LoVo (cell line): ENCODE measurements at regions not wholly inside any gene's neighbourhood (a gene's known extent, or its start where the extent isn't known, plus 50 kb on each side); places are given as distances from the start of the nearest gene placed in this dataset.
"Not testable (repeated sequence)": the region's sequence is repeated elsewhere in the genome, so short reads cannot be mapped to it uniquely, and the experiment has no call there.

Experiments used
- DNase-seq: peaks from one replicate; pipeline ENCODE4 v3.0.0-alpha.2; 2016; ENCODE audit warnings: low spot score

DNA sequence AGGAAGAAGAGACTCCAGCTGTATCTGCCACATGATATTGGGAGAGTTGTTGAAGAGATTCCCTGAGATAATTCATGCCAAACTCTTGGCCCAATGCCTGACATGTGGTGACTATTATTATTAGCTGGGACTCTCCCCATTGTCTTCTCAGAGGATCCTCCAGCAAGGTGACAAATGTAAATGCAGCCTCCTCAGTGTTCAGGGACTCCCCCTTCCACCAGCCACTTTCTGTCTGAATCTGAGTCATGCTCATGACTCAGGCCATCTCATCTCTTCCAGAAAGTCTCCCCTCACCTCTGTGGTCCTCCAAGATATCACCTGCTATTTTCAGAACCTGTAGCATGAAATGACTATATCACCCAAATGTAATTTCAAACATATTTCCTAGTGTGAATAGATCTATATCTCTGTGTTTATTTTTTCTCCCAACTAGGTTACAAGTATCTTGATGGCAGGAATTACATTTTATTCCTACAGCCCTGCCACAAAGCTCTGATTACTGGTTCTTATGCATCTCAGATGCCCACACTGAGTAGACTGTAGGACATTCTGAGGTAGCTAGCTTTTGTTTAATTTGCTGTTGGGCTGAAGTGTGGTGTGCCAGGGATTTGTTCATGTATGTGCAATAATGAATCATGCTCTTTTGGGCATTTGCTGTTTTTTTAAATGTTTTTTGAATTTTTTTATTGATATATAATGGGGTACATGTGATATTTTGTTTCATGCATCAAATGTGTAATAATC, 126.6 kb upstream of the IL12B start:
- DNase-seq = no peak

DNA sequence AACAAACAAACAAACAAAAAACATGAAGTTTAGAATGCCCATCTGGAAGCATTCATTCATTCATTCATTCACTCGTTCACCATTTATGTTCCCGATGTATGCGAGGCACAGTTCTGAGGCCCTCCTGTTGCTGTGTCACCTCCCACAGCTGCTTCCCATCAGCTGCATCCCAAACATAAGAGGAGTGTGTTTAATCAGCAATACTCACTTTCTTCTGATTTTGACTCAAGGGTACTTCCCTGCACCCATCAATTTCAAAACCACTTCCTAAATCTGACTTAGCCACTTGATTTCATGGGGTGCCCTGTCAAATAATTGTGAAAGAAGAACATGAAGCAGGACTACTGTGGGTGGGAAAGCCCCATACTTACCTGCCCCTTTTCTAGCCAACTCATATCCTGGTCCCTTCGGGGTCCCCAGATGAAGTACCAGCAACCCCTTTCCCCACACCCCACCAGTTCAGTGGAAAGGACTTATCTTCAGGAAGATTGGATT, 128.0 kb upstream of the IL12B start:
- no peak for DNase-seq

DNA sequence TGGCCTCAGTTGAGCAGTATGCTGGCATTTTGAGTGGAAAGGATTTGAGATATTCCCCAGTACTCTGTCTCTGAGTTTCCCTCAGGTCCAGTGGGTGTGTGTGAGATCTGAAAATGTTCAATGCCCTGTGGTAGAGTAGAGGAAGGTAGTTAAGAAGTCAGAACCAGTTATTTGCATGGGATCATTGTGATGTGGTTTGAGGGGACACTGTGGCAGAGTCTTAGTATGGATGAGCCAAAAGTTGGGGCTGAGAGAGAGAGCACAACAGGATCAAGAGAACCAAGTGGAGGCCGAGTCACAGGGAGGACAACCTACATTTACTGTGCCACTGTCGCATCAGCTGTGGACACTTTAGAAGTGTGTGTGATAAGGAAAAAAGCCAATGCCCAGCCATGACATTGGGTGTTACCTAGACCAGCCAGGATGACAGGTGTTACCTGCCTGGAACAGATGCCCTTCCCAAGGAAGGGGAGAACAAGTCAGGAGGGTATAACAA, 128.9 kb upstream of the IL12B start:
- DNase-seq = no peak

GRCh38 chr5:159459951-159460538, 129.8 kb upstream of the IL12B start:
- no peak for DNase-seq

GRCh38 chr5:159463590-159464321, 133.5 kb upstream of the IL12B start:
- DNase-seq = no peak

GRCh38 chr5:159465604-159466003, 135.3 kb upstream of the IL12B start:
- DNase-seq = no peak

DNA sequence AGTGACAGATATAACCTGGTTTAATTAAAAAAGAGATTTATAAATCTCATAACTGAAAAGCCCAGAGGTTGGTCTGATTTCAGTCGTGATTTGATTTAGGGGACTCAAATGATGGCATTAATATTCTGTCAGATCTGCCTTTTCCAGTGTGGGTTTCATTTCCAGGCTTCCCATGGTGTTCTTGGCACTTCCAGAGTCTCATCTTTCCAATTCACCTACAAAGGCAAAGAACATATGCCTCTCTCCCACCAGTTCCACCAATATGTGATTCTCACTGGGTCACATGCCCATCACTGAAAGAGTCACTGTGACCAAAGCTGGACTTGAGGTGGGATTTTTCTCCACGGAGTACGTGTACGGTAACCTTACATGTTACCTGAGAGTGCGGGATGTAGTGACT, 137.4 kb upstream of the IL12B start:
- no peak for DNase-seq

DNA sequence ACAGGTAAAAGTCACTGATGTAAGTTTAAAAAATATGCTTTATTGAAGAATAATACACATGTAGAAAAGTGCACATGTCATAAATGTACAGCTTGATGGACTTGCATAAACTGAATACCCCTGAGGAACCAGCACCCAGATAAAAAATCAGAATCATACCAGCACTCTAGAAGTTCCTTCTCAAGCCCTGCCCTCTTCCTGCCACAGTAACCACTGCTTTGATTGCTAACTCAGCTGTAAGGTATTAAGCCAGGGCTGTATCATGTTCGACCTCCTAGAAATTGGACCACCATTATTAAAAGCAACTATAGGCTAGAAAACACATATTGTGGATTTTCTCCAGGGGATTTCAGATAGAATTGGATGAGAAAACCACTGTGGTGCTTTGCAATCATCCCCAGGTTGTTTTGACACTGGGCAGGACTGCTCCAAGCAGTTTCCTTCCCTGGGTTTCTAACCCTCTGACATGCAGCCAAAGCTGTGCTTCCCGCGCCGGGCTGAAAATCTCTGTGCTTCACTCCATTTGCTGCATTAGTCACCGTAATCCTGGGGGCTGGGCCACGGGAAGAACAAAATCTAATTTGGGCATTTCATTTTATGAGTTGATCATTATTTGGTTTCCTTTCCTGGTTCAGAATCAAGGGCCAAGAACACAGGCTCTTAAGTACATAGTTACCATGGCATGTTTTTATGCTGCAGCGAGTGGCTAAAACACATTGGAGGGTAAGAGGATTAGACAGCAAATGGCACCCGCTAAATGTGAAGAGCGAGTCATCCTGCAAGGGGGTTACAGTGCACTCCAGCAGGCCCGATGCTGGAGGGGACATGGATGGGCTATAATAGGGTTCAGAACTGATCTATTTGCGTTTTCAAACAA, 139.4 kb upstream of the IL12B start:
- no peak for DNase-seq

GRCh38 chr5:159471904-159472303, 141.6 kb upstream of the IL12B start:
- DNase-seq = no peak

GRCh38 chr5:159475026-159475425, 144.7 kb upstream of the IL12B start:
- no peak for DNase-seq

DNA sequence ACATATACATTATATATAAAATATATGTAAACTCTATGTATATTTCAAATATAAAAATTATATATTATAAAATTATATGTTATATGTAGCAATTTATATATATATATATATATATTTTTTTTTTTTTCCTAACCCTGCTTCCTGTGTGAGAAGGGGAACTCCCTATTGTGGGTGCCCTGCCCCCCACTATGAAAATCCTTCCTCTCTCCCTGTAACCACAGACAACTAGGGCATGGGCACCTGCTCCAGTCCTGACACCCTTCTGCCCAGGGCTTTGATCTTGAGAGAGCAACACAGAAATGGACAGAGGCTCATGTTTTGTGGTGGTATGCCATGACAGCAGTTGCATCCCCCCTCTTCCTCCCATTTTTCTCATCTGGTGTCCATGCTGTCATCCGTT, 148.7 kb upstream of the IL12B start:
- no peak for DNase-seq

GRCh38 chr5:159480849-159481248, 150.6 kb upstream of the IL12B start:
- no peak for DNase-seq

DNA sequence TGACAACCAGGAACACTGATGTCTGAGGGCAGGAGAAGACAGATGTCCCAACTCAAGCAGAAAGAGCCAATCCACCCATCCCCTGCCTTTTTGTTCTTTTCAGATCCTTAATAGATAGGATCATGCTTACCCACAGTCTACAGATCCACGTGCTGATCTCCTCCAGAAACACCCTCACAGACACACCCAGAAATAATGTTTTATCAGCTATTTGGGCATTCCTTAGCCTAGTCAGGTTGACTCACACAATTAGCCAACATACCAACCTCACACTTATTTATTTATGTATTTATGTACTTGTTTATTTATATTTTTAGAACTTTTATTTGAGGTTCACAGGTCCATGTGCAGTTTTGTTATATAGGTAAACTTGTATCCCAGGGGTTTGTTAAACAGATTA, 151.5 kb upstream of the IL12B start:
- no peak for DNase-seq

GRCh38 chr5:159486836-159487235, 156.5 kb upstream of the IL12B start:
- DNase-seq = no peak

DNA sequence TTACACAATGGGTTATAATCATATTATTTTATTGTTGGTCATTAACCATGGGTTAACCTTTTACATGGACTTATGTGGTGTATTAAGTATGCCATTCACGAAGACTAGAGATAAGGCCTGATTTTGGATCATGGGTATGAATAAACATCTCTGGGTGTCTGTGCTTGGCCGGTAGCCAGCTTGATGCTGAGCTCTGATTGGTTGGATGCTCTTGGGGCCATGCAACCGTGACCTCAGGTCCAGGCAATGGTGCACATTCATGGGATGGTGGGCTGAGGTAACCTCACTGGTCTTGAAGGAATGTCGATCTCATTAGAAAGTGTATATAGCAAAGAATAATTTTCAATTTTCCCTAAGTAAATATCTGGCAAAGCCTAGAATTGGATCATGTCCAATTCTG, 158.2 kb upstream of the IL12B start:
- DNase-seq = no peak

DNA sequence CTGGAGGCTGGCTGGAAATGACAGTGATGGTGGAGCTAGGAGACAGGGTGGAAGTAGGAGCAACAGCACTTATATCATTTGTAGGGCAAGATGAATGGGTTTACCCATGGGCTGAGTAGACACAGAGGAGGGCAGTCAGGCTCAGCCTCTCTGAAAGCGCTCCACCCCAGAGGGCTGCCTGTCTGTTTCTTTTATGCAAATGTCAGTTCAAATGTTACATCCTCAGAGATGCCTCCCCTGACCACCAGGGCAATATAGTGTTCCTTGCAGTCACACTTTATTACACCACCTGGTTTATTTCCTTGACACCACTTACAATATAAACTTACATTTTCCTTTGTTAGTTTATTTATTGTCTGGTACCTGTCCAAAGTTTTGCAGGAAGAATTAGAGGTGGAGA, 159.5 kb upstream of the IL12B start:
- DNase-seq = no peak

DNA sequence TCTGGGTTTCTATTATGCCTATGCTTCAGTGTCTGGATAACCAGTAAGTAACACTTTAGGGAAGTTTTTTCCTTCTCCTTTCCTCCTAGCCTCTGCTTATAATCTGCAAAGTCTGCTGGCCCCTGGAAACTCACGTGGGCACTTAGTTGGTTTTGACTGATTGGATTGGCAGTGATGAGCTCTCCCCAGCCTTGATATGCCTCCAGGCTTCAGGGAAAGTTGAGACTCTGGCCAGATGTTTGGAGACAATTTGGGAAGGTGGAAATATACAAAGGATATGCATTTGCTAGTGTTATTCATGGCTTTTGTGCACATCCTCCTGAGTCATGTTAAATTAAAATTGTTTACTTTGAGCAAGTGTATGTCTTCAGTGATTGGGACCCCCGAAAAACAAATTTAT, 160.2 kb upstream of the IL12B start:
- DNase-seq = no peak

DNA sequence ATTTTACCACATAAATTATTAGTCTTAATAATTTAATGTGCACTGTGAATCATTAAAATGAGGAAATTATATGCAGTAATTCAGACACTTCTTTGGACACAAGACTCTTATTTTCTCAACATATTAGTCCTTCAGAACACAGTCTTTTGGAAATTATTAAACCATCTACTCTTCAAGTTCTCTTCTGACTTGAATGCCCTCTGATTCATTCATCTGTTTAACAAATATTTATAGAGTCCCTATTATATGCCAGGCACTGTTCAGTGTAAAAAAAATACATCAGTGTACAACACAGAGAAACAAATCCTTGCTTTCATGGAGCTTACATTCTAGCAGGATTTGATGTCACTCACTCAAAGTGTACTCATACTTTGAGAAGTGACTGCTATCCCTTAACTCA, 163.4 kb upstream of the IL12B start:
- DNase-seq = no peak

GRCh38 chr5:159496773-159497172, 166.5 kb upstream of the IL12B start:
- DNase-seq = no peak

DNA sequence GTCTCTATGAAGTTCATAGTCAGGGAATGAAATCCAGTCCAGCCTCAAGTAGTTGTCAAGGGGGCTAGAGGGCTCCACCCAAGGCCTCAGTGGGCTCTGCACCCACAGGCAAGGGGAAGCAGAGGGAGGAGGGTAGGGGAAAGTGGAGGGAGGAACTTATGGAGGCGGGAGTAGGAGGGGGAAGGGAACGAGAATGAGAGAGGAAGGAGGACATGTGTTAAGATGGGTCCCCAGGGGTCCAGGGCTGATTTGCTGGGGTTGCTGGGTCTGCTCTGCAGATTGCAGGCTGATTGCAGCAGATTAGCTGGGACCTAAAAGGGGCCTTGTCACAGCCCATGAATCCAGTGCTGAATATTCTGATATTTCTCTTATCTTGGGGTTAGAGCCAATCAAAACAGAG, 166.9 kb upstream of the IL12B start:
- no peak for DNase-seq

- DNase-seq = no peak
These were observed 168.3 kb upstream of the IL12B start for GRCh38 chr5:159498630-159499029.

GRCh38 chr5:159502116-159502515, 171.8 kb upstream of the IL12B start:
- DNase-seq = not testable (repeated sequence)
